Raji (cell line): ENCODE measurements at regions not wholly inside any gene's neighbourhood (a gene's known extent, or its start where the extent isn't known, plus 50 kb on each side); places are given as distances from the start of the nearest gene placed in this dataset.
A peak's percentile ranks its signal among the peaks of the same experiment; 100 is the strongest.

ENCODE experiments used
- POLR2A ChIP-seq: IDR thresholded peaks from 2 replicates; pipeline ENCODE4 v1.6.1; 2011; ENCODE audit warnings: low read depth, low read length, control low read depth; ENCODE audit not compliant: insufficient read depth

DNA sequence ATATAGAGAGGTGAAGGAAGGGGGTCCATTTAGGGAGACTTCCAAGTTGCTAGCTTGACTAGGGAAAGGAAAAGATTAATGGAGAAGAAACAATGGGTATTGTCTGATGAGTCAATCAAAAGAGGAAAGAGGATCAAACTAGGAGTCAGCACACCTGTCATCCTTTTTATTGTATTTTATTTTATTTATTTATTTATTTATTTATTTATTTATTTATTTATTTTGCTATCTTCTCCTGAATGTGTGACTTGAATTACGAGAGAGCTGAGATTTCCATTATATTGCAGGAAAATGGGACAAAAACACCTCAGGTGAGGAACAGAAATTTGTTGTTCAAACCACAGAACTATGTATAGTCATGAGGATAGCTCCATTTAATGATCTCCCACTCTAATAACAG is 58.9 kb downstream of the NUDT11 start:
- TF ChIP-seq POLR2A = no peak

- no peak for TF ChIP-seq POLR2A
Observed at GRCh38 chrX:51435101-51435500, 61.3 kb downstream of the NUDT11 start.

- no peak for TF ChIP-seq POLR2A
Observed at GRCh38 chrX:51421972-51422597, 74.3 kb downstream of the NUDT11 start.

DNA sequence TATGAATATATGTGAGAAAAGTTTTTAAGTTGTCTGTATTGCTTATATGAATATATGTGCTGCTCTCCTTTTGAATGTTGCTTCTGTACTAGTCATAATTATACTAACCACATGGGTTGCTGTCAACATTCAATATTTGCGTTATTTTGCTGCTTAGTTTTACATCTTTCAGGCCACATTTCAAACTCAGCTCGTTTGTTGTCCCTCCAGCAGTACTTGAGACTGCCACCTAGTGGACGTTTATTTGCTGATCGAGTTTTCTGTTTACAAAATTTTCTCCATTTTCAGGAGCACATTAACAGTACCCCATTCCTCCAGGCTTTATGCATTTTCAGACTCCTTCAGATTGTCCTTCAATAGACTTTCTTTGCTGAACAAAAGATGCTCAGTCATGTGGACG is 75.8 kb downstream of the NUDT11 start:
- TF ChIP-seq POLR2A = no peak

- no peak for TF ChIP-seq POLR2A
Observed at GRCh38 chrX:51408462-51408861, 75.8 kb downstream of the NUDT10 start.

- no peak for TF ChIP-seq POLR2A
Observed at GRCh38 chrX:51407520-51408409, 75.1 kb downstream of the NUDT10 start.

- TF ChIP-seq POLR2A = no peak
Observed at GRCh38 chrX:51406688-51407519, 74.3 kb downstream of the NUDT10 start.

- no peak for TF ChIP-seq POLR2A
Observed at GRCh38 chrX:51404445-51404844, 71.8 kb downstream of the NUDT10 start.

- TF ChIP-seq POLR2A = peak; percentile 39
Observed at GRCh38 chrX:51395810-51396728, 63.4 kb downstream of the NUDT10 start.

DNA sequence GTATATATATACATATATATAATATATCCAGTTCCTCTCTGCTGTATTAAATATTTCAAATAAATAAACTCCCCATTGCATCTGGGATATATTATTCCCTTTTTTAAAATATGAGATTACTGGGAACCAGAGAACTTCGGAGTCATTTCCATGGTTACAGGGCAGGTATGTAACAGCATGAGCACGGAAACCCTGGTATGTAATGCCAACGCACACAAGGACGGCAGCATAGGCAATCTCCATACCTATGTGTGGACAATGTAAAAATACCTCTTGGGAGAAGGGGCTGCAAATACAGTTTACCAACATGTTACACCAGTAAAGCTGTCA is 62.8 kb downstream of the NUDT10 start:
- TF ChIP-seq POLR2A = no peak
